DND-41 (cell line): ENCODE measurements at regions not wholly inside any gene's neighbourhood (a gene's known extent, or its start where the extent isn't known, plus 50 kb on each side); places are given as distances from the start of the nearest gene placed in this dataset.

Source experiments
- ATAC-seq: fragments of 200-7000 bp; cut with Tn5 transposase; 3 replicates; pipeline ENCODE4 v1.9.1; 2021; ENCODE audit warnings: low read depth; ENCODE audit not compliant: insufficient read depth
- DNase-seq: peaks from one replicate; pipeline ENCODE4 v3.0.0-alpha.2; 2020
- H2AFZ ChIP-seq: 2 replicates; pipeline ENCODE4 v1.6.0; 2012; ENCODE audit warnings: low read depth, low read length
- H3K27ac ChIP-seq: 2 replicates; pipeline ENCODE4 v1.5.1; 2012; ENCODE audit warnings: low read length, inconsistent platforms
- H3K27me3 ChIP-seq: fragments of 200-600 bp; sonication (generic); 2 replicates; pipeline ENCODE4 v1.6.0; 2012; ENCODE audit warnings: low read length, mild to moderate bottlenecking, inconsistent platforms; ENCODE audit not compliant: insufficient read depth, poor library complexity
- H3K36me3 ChIP-seq: 2 replicates; pipeline ENCODE4 v1.5.1; 2012; ENCODE audit warnings: low read length, inconsistent platforms; ENCODE audit not compliant: insufficient read depth
- H3K4me1 ChIP-seq: 2 replicates; pipeline ENCODE4 v1.5.1; 2012; ENCODE audit warnings: mild to moderate bottlenecking, low read length; ENCODE audit not compliant: insufficient read depth
- H3K4me2 ChIP-seq: 2 replicates; pipeline ENCODE4 v1.6.0; 2012; ENCODE audit warnings: mild to moderate bottlenecking, moderate library complexity, low read length, inconsistent platforms; ENCODE audit not compliant: insufficient read depth
- H3K4me3 ChIP-seq, 2 experiments: fragments of 200-600 bp in 1 of 2; shearing (Covaris generic) in 1 of 2; 2 replicates each; pipeline ENCODE4 v1.5.1; 2012 to 2016; ENCODE audit warnings: inconsistent platforms in 2 of 2, low read length in 2 of 2, mild to moderate bottlenecking in 2 of 2, low read depth in 1 of 2, moderate library complexity in 1 of 2
- H3K79me2 ChIP-seq: 2 replicates; pipeline ENCODE4 v1.6.0; 2012; ENCODE audit warnings: low read length, inconsistent platforms; ENCODE audit not compliant: insufficient read depth
- H3K9ac ChIP-seq: 2 replicates; pipeline ENCODE4 v1.6.0; 2012; ENCODE audit warnings: low read depth, mild to moderate bottlenecking, inconsistent platforms, low read length, moderate library complexity
- H3K9me3 ChIP-seq: 2 replicates; pipeline ENCODE4 v1.5.1; 2012; ENCODE audit warnings: low read length, moderate library complexity, mild to moderate bottlenecking, inconsistent platforms; ENCODE audit not compliant: insufficient read depth, severe bottlenecking
- H4K20me1 ChIP-seq: 2 replicates; pipeline ENCODE4 v1.6.0; 2012; ENCODE audit warnings: low read length; ENCODE audit not compliant: insufficient read depth
- EZH2 ChIP-seq: IDR thresholded peaks from 3 replicates; pipeline ENCODE4 v1.6.1; 2012; ENCODE audit warnings: borderline replicate concordance, low read depth, mild to moderate bottlenecking, moderate library complexity, low read length, inconsistent platforms; ENCODE audit not compliant: severe bottlenecking
- TF ChIP-seq, protein P1 (sequence below): IDR thresholded peaks from 2 replicates; pipeline ENCODE4 v1.5.1; 2012; ENCODE audit warnings: borderline replicate concordance, low read length, moderate library complexity, mild to moderate bottlenecking; ENCODE audit not compliant: poor library complexity, severe bottlenecking; ENCODE audit errors: extremely low read depth

GRCh38 chr10:88049204-88049603 is 185.8 kb downstream of the PTEN start:
- TF ChIP-seq, protein P1, sequence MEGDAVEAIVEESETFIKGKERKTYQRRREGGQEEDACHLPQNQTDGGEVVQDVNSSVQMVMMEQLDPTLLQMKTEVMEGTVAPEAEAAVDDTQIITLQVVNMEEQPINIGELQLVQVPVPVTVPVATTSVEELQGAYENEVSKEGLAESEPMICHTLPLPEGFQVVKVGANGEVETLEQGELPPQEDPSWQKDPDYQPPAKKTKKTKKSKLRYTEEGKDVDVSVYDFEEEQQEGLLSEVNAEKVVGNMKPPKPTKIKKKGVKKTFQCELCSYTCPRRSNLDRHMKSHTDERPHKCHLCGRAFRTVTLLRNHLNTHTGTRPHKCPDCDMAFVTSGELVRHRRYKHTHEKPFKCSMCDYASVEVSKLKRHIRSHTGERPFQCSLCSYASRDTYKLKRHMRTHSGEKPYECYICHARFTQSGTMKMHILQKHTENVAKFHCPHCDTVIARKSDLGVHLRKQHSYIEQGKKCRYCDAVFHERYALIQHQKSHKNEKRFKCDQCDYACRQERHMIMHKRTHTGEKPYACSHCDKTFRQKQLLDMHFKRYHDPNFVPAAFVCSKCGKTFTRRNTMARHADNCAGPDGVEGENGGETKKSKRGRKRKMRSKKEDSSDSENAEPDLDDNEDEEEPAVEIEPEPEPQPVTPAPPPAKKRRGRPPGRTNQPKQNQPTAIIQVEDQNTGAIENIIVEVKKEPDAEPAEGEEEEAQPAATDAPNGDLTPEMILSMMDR: no peak
- TF ChIP-seq EZH2: no peak
- H2AFZ ChIP-seq: peak overlapping the region; percentile 1; the same call in 1 of the 2 replicates
- DNase-seq (peak; percentile 71), ATAC-seq (peak; percentile 76)
- no peak overlapping the region for H3K4me3 ChIP-seq
- H3K36me3 ChIP-seq: no peaks in the 10 kb centered on the region
- peaks cover 57% of the 10 kb centered on the region for H3K4me1 ChIP-seq
- H3K9ac ChIP-seq: no peak overlapping the region; the same call in 1 of the 2 replicates
- H3K9me3 ChIP-seq: no peaks in the 10 kb centered on the region
- no peaks in the 10 kb centered on the region for H3K27me3 ChIP-seq
- H3K79me2 ChIP-seq: no peaks in the 10 kb centered on the region
- peak overlapping the region; percentile 30 for H3K27ac ChIP-seq
- H4K20me1 ChIP-seq: no peaks in the 10 kb centered on the region
- peak overlapping the region; percentile 19; the same call in 1 of the 2 replicates for H3K4me2 ChIP-seq

- no peak for ATAC-seq
- no peaks in the 10 kb centered on the region for H3K27me3 ChIP-seq
Measured at GRCh38 chr10:88057720-88058119, 194.3 kb downstream of the PTEN start.

DNA sequence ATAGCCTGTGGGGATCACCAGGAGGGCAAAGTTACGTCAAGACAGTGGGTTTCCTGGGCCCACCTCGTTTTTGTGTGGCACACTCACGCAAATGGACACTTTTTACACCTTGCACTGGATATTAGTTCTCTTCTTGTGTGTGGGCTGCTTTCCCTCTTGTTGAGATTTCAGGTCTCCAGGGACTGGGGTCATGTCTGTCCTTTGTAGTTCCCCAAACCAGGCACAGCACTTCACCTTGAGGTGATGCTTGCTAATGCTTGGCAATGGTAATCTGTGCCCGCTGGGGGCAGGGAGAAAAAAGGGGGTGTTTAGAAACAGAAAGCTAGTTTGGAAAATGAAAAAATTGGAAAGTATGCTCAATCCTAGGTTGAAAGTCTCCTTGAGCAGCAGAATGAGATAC is 195.3 kb downstream of the PTEN start:
- no peak overlapping the region for H3K9ac ChIP-seq
- no peak overlapping the region for H3K4me3 ChIP-seq
- TF ChIP-seq, protein P1: no peak
- TF ChIP-seq EZH2: no peak
- H4K20me1 ChIP-seq: no peaks in the 10 kb centered on the region
- H3K27me3 ChIP-seq: no peaks in the 10 kb centered on the region
- no peak overlapping the region for H3K4me2 ChIP-seq
- peaks cover 46% of the 10 kb centered on the region for H3K4me1 ChIP-seq
- H3K9me3 ChIP-seq: no peaks in the 10 kb centered on the region
- DNase-seq (no peak), ATAC-seq (no peak)
- H3K79me2 ChIP-seq: no peaks in the 10 kb centered on the region
- no peak overlapping the region for H2AFZ ChIP-seq
- H3K36me3 ChIP-seq: no peaks in the 10 kb centered on the region
- no peak overlapping the region for H3K27ac ChIP-seq

More at GRCh38 chr10:88057720-88058119, 194.3 kb downstream of the PTEN start:
- H4K20me1 ChIP-seq: no peaks in the 10 kb centered on the region
- peaks cover 36% of the 10 kb centered on the region for H3K4me1 ChIP-seq
- no peak overlapping the region for H3K9ac ChIP-seq
- no peaks in the 10 kb centered on the region for H3K79me2 ChIP-seq
- H2AFZ ChIP-seq: no peak overlapping the region
- TF ChIP-seq, protein P1: no peak
- TF ChIP-seq EZH2: no peak
- H3K4me2 ChIP-seq: no peak overlapping the region
- no peak for DNase-seq
- H3K36me3 ChIP-seq: no peaks in the 10 kb centered on the region
- H3K9me3 ChIP-seq: no peaks in the 10 kb centered on the region
- no peak overlapping the region for H3K27ac ChIP-seq
- no peak overlapping the region for H3K4me3 ChIP-seq

DNA sequence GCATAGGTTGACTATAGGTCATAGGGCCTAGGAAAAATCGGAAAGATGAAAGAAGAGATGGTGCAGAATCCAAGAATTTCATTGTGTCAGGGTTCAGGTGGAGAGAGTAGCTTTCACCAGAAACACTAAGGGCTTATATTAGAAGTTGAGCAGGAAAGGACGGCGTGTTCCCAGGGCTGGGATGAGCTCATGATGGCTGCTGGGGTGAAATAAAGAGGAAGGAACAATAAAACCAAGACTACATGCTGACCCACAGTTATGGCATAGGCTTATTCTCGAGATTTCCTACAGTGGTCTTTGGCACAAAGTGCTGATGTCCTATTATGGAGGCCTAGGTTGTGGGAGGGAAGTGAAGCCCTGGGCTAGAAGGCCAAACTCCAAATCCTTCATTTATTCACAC is 195.8 kb downstream of the PTEN start:
- Histone ChIP-seq H3K79me2 (no peaks in the 10 kb centered on the region), H3K4me2 (no peak overlapping the region), H3K36me3 (no peaks in the 10 kb centered on the region), H3K9ac (no peak overlapping the region), H4K20me1 (no peaks in the 10 kb centered on the region), H3K27ac (peak overlapping the region; percentile 30; the same call in 1 of the 2 replicates), H3K27me3 (no peaks in the 10 kb centered on the region), H3K9me3 (no peaks in the 10 kb centered on the region), H2AFZ (no peak overlapping the region), H3K4me3 (no peak overlapping the region), H3K4me1 (peaks cover 51% of the 10 kb centered on the region)
- TF ChIP-seq EZH2: no peak
- DNase-seq (no peak), ATAC-seq (no peak)
